GM18861 (cell line): ENCODE measurements at regions not wholly inside any gene's neighbourhood (a gene's known extent, or its start where the extent isn't known, plus 50 kb on each side); places are given as distances from the start of the nearest gene placed in this dataset.
"Not testable (repeated sequence)": the region's sequence is repeated elsewhere in the genome, so short reads cannot be mapped to it uniquely, and the experiment has no call there.

Source experiments
- ATAC-seq: cut with Tn5 transposase; IDR thresholded peaks from one replicate; pipeline ENCODE4 v1.9.1; 2021; ENCODE audit not compliant: unreplicated experiment

DNA sequence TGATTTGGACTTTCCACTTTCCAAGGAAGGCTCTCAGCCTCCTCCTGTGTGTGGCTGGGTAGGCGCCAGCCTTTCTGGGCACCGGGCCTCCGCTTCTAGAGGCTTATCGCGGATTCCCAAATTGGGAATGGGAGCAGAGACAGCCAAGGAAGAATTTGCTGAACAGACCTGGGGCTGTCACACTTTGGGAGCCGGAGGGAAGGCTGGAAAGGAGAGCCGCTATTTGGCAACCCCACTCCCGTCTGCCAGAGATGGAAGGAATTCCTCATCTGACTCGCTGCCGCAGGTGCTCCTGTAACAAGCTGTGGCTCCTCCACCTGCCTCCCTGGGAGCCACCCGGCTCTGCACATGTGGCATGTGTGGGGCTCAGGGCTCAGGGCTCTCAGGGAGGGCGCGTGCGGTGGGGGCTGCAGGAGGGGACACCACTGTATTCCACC is 50.8 kb upstream of the ECHDC3 start:
- ATAC-seq, result no peak

GRCh38 chr10:11689945-11690736 is 52.0 kb upstream of the ECHDC3 start:
- ATAC-seq, result no peak

DNA sequence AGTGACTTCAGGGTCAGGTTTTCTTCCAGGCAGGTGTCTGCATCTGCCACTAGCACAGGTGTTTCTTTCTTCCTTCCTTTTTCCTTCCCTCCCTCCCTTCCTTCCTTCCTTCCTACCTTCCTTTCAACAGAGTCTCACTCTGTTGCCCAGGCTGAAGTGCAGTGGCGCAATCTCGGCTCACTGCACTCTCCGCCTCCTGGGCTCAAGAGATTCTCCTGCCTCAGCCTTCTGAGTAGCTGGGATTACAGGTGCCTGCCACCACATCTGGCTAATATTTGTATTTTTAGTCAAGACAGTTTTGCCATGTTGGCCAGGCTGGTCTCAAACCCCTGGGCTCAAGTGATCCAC is 53.8 kb upstream of the ECHDC3 start:
- ATAC-seq, result not testable (repeated sequence)

DNA sequence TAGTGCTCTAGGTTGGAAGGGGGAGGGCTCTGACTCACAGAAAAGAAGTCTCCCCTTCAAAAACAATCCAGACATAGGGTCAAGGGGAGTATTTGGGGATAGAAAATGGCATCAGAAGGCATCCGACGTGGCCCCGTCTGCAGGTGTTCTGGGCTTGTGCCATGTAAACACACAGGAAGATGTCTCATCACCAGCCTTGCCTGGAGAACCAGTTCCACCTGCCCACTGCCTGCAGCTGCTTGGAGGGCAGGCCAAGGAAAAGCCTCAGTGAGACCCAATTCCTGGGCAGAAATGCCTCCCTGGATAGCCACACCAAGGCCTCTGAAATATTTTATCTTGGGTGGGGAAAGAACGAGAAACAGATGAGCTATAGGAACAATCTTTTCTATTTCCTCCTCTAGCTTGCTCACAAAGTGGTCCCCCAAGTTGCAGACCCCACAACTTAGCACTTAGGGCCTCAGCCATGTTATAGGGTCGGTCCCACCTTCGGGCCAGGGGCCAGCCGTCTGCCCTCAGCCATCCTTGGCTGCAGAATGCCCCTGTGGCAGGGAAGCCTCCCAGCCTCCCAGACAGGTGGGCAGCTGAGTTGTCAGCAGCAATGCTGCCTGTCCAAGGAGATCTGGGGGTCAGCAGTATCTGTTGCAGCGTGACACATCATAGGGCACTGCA is 54.3 kb upstream of the ECHDC3 start:
- ATAC-seq, result no peak

GRCh38 chr10:11687357-11687771 is 54.8 kb upstream of the ECHDC3 start:
- ATAC-seq, result no peak

DNA sequence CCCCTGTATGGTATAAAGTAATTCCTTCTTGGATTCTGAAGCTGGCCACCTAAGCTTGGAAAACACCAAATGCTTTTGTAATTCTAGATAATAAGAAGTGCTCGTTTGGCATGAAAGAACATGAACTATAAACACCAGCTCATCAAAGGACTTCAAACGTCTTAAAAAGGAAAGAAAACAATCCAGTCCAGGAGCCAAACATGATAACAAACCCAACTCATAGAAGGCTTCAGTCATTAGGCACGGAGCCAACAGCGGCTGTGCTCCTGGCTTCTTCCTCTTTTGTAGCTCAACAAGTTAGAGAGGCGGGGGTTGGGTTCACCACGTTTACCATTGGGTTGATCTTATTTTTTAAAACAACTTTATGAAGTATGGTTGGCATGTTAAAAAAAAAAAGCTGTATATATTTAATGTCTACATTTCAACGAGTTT is 56.4 kb upstream of the ECHDC3 start:
- no peak for ATAC-seq

DNA sequence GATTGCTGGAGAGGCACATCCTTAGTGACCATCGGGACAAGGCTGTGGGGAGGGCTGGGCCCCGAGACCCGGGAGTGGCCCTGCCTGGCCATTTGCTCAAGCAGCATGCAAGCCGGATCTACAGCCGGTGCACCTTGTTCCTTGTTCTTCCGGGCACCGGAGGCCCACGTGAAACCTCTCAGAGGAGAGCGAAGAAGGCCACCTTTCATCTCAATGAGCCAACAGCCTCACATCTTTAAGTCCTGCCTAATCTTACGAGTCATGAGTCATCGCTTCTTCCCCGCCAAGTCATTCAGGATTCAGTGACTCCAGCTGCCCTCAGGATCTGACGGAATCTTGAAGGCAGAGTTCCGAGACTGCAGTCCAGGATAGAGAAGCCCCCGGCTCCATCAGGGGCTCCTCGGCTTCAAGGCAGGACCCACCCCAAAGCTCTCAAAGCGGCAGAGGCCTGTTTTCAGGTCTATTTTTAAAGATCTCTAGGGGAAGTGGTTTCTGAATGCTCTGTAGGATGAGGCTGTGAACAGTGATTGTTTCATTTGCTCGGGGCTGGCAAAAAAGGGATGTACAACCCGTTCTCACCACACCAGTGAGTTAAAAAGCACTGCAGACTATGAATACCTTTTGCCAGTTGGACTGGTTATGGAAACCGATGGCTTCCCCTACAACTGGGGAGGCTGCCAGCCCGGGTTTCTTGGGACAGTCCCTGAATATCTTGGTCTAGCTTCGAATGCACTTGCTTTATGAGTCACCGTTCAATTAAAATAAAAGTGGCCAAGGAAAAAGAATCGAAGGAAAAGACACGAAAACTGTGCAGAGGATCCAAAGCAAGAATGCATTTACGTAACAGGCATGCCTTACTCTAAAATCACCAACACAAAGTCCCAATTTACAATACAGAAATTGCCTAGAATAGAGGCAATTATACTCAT is 57.2 kb upstream of the ECHDC3 start:
- ATAC-seq, result peak; percentile 54

DNA sequence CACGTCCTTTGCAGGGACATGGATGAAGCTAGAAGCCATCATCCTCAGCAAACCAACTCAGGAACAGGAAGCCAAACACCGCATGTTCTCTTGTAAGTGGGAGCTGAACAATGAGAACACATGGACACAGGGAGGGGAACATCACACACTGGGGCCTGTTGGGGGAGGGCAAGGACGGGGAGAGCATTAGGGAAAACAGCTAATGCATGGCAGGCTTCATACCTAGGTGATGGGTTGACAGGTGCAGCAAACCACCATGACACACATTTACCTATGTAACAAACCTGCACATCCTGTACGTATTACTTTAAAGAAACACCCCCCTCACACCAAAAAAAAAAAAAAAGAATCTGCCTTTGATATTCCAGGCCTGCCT is 57.9 kb upstream of the ECHDC3 start:
- not testable (repeated sequence) for ATAC-seq

DNA sequence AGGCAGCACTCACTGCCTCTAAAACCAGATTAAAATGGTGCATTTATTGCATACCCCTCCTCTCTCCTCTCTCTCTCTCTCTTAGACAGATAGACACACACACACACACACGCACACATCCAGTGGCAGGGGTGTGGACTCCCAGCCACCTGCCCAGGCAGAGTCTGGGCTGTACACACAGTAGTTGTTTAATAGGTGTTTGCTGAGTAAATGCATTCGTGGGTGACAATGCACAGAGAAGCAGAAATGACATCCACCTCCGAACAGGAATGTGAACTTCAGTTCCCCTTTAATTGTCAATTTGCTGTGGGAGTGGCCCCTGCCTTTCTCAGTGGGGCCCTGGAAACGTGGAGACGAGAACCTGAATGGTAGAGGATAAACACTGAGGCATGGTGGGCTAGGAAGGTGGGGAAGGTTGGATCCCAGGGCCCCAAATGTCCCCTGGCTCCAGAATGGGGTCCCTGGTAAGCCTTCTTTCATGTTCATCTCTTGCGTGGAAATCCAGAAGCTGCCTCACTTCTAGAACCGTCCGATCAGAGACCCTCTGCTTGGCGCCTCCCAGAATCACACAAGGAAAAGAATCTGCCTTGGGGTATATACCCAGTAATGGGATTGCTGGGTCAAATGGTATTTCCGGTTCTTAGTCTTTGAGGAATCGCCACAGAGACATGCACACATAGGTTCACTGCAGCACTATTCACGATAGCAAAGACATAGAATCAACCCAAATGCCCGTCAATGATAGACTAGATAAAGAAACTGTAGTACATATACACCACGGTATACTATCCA is 58.5 kb upstream of the ECHDC3 start:
- ATAC-seq, result no peak

DNA sequence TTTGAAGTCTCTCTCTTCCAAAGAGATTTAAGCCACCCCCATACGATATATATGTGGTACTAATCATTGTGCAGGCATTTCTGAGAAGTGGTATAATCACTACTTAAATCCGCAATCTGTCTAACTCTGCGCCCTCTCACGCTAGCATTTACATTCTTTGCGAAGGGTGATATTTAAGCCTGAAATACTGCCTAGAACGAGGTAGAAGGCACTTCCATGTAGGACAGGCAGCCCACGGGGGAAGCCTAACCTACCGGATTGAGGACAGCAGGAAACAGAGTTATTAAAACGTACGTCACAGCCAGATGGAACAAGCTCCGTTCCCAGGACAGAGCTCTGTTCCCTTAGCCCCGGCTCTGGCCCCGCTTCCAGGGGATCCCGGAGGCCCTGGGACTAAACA is 59.3 kb upstream of the ECHDC3 start:
- ATAC-seq, result no peak

GRCh38 chr10:11682267-11682683 is 59.9 kb upstream of the ECHDC3 start:
- no peak for ATAC-seq

DNA sequence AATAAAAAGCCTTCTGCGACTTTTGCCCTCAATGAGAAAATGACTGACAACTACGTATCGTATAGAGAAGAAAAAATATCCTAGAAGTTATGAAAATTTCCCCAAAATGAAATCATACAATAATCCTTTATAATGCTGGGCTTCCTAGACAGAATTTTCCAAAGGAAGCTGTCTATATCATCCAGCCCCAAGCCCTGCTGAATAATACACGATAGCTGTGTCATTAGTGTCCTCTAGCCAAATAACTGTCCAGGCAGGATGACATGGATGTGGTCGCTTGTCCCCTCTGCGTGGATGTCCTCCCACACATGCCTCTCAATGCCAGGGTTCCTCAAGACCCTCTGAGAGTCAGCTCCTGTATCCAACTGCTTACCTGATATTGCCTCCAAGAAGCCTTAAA is 61.7 kb upstream of the ECHDC3 start:
- ATAC-seq, result no peak

DNA sequence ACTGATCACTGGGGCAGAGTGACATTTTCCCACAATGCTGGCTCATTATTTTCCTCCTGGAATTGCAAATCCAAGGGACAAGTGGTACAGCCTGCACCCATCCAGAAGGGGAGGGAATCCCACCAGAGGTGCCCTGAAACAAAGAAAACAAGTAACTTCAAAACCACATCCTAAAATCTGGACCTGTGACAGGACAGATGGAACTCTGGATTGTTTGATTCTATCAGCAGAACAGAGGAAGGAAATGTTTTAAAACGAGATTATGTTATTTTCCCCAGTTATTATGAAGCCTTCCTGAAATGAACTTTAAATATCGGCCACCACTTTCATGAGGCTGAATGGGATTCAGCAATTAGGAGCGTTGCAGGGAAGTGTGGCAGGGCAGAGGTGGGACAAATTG is 62.2 kb upstream of the ECHDC3 start:
- ATAC-seq, result no peak

- peak; percentile 87 for ATAC-seq
Observed at GRCh38 chr10:11678074-11678793, 63.9 kb upstream of the ECHDC3 start.

GRCh38 chr10:11677480-11677879 is 64.7 kb upstream of the ECHDC3 start:
- ATAC-seq, result no peak

DNA sequence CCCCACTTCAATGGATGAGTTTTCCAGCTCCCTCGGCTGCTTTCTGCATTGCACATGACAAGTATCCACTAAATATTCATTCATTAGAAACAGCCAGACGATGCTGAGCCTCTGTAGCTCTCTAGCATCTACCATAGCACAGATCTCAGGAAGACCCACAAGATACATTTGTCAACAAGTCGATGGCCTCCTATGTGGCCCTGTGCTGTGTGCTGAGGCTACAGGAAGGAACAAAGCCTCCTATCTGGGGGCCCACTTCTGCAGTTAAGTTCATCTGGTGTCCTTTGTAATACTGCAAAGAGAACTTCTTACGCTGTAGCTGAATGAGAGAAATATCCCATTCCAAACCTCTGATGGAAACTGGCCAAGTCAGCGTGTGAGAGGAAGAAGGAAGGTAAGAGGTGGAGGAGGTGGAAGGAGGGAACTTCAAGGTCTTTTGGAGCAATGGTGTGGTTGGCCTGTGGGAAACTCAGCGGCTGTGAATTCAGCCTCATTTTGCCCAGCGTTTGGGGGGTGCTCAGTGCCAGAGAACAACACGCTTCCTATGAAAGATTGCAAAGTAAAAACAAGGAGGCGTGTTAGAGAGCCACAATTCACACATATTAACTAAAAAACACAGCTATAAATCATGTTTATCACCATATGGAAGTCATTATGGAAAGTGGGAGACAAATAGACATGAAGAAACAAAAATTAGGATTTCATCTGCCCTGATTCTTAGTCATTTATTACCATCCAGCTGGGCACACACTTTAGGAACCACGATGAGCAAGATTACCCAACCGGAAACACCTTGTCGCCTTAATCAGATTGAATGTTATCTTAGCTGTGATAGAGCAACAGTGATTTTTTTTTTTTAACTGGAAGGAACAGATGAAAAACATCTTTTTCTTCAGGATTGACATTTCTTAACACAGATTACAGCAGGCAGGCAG is 62.2 kb upstream of the USP6NL start:
- no peak for ATAC-seq

DNA sequence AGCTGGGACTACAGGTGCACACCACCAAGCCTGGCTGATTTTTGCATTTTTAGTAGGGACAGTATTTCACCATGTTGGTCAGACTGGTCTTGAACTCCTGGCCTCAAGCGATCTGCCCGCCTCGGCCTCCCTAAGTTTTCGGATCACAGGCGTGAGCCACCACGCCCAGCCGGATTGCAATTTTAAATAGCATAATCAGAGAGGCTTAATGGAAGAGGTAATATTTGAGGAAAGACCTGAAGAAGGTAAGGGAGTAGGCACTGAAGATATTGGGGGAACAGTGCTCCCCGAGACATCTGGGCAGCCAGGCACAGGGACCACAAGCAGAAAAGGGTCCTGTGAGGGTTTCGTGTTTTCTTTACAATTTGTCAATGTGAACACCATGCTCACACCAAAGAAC is 61.4 kb upstream of the USP6NL start:
- ATAC-seq, result no peak

GRCh38 chr10:11670381-11670780 is 58.9 kb upstream of the USP6NL start:
- ATAC-seq, result no peak
